ENCODE measurements at regions not wholly inside any gene's neighbourhood (a gene's known extent, or its start where the extent isn't known, plus 50 kb on each side); places are given as distances from the start of the nearest gene placed in this dataset.

- Histone ChIP-seq H3K36me3 (ENCODE audit: control insufficient read depth in 2 of 2, extremely low read depth in 1 of 2, insufficient read depth in 2 of 2, low read length in 2 of 2) (no peaks in the 10 kb centered on the region), H3K9me1 (replicated peaks; ENCODE audit: control insufficient read depth, extremely low read depth, insufficient read depth, low read length) (no peaks in the 10 kb centered on the region), H3K4me1 (ENCODE audit: control insufficient read depth, extremely low read depth, insufficient read depth, low read length) (no peaks in the 10 kb centered on the region), H4K20me1 (replicated peaks; ENCODE audit: control insufficient read depth, extremely low read depth, insufficient read depth, low read length) (no peaks in the 10 kb centered on the region), H3K79me2 (ENCODE audit: control insufficient read depth, insufficient read depth, low read length) (no peaks in the 10 kb centered on the region), H3K9ac (replicated peaks; ENCODE audit: extremely low read depth, insufficient read depth, low read length) (no peak overlapping the region), H3K9me3 (replicated peaks; ENCODE audit: control insufficient read depth, insufficient read depth, low read length) (no peaks in the 10 kb centered on the region), H2AFZ (ENCODE audit: low read depth, low read length) (no peak overlapping the region), H3K4me3 (replicated peaks in 1 of 3; ENCODE audit: insufficient read depth in 1 of 3, low read depth in 1 of 3, low read length in 3 of 3) (no peak overlapping the region), H3K4me2 (ENCODE audit: insufficient read depth, low read length) (no peak overlapping the region), H3K27me3 (ENCODE audit: control insufficient read depth in 2 of 2, insufficient read depth in 2 of 2, low read length in 2 of 2) (peaks cover 0 to 2% of the 10 kb centered on the region in 2 experiments), H3K27ac (ENCODE audit: insufficient read depth, low read depth, low read length) (no peak overlapping the region)
- POLR2A ChIA-PET: no interaction called here
- dilution Hi-C loops (cut with MboI; ENCODE audit: extremely low pct_ligation_motif_present, low sequenced_read_pairs): no loop called here
- no TSS peak for BruUV-seq (replicated peaks)
- CTCF ChIA-PET: no interaction called here
- TF ChIP-seq JUN (IDR thresholded peaks at IDR 0.05; ENCODE audit: borderline replicate concordance, insufficient read depth, insufficient read length, low read depth) (no peak), CTCF (IDR thresholded peaks at IDR 0.05; ENCODE audit: extremely low read depth in 1 of 2, insufficient read depth in 1 of 2, low read depth in 1 of 2, low read length in 2 of 2) (no peak), MAX (IDR thresholded peaks at IDR 0.05; ENCODE audit: insufficient read depth, insufficient read length) (no peak)
- intact Hi-C loops (cut with micrococcal nuclease): no loop called here
- DNase-seq (ENCODE audit: low read depth, low spot score) (no peak), FAIRE-seq (no peak)
Observed at GRCh38 chr3:25349095-25349494, 79.0 kb upstream of the RARB start.

GRCh38 chr3:25349828-25350724, 78.0 kb upstream of the RARB start:
- POLR2A ChIA-PET: no interaction called here
- intact Hi-C loops (cut with micrococcal nuclease) (no loop called here), dilution Hi-C loops (cut with MboI; ENCODE audit: extremely low pct_ligation_motif_present, low sequenced_read_pairs) (no loop called here)
- no peaks in the 10 kb centered on the region for H3K79me2 ChIP-seq (ENCODE audit: control insufficient read depth, insufficient read depth, low read length)
- no peaks in the 10 kb centered on the region for H3K36me3 ChIP-seq (ENCODE audit: control insufficient read depth in 2 of 2, extremely low read depth in 1 of 2, insufficient read depth in 2 of 2, low read length in 2 of 2)
- H3K4me2 ChIP-seq (ENCODE audit: insufficient read depth, low read length): no peak overlapping the region
- no peaks in the 10 kb centered on the region for H3K4me1 ChIP-seq (ENCODE audit: control insufficient read depth, extremely low read depth, insufficient read depth, low read length)
- H3K4me3 ChIP-seq (replicated peaks in 1 of 3; ENCODE audit: insufficient read depth in 1 of 3, low read depth in 1 of 3, low read length in 3 of 3): no peak overlapping the region
- H3K9ac ChIP-seq (replicated peaks; ENCODE audit: extremely low read depth, insufficient read depth, low read length): no peak overlapping the region
- H3K27ac ChIP-seq (ENCODE audit: insufficient read depth, low read depth, low read length): no peak overlapping the region
- FAIRE-seq: no peak
- no TSS peak for BruUV-seq (replicated peaks)
- H3K27me3 ChIP-seq (ENCODE audit: control insufficient read depth in 2 of 2, insufficient read depth in 2 of 2, low read length in 2 of 2): peaks cover 0 to 2% of the 10 kb centered on the region in 2 experiments
- no peaks in the 10 kb centered on the region for H4K20me1 ChIP-seq (replicated peaks; ENCODE audit: control insufficient read depth, extremely low read depth, insufficient read depth, low read length)
- TF ChIP-seq EZH2 (IDR thresholded peaks at IDR 0.05; ENCODE audit: borderline replicate concordance, low read depth, low read length, severe bottlenecking): no peak
- no peak for TF ChIP-seq CTCF (IDR thresholded peaks at IDR 0.05; ENCODE audit: extremely low read depth in 1 of 2, insufficient read depth in 1 of 2, low read depth in 1 of 2, low read length in 2 of 2)
- TF ChIP-seq FOS (IDR thresholded peaks at IDR 0.05; ENCODE audit: borderline replicate concordance, insufficient read depth, low read length): no peak
- TF ChIP-seq POLR2A (IDR thresholded peaks at IDR 0.05; ENCODE audit: low read depth, low read length): no peak
- TF ChIP-seq JUN (IDR thresholded peaks at IDR 0.05; ENCODE audit: borderline replicate concordance, insufficient read depth, insufficient read length, low read depth): no peak
- TF ChIP-seq MYC (IDR thresholded peaks at IDR 0.05; ENCODE audit: low read depth, low read length): no peak
- TF ChIP-seq GATA2 (IDR thresholded peaks at IDR 0.05; ENCODE audit: insufficient read depth, insufficient read length, low read depth, low read length): no peak
- TF ChIP-seq POLR2AphosphoS5 (IDR thresholded peaks at IDR 0.05; ENCODE audit: insufficient read depth, low read depth, low read length): no peak
- no peak for TF ChIP-seq MAX (IDR thresholded peaks at IDR 0.05; ENCODE audit: insufficient read depth, insufficient read length)
- H3K9me3 ChIP-seq (replicated peaks; ENCODE audit: control insufficient read depth, insufficient read depth, low read length): no peaks in the 10 kb centered on the region
- no peaks in the 10 kb centered on the region for H3K9me1 ChIP-seq (replicated peaks; ENCODE audit: control insufficient read depth, extremely low read depth, insufficient read depth, low read length)
- DNase-seq (ENCODE audit: low read depth, low spot score): no peak
- CTCF ChIA-PET: interaction anchor here (0.5 to 1.2 kb wide), 3 partner anchors 12 to 244 kb away, joined by 3 read pairs; no protein-coding TSS in a partner anchor
- no peak overlapping the region for H2AFZ ChIP-seq (ENCODE audit: low read depth, low read length)

All from endothelial cell of umbilical vein (primary cell).